ENCODE measurements at regions not wholly inside any gene's neighbourhood (a gene's known extent, or its start where the extent isn't known, plus 50 kb on each side); places are given as distances from the start of the nearest gene placed in this dataset.

- no peak for DNase-seq
These were observed 194.5 kb upstream of the JAG1 start for GRCh38 chr20:10868299-10868698.

DNA sequence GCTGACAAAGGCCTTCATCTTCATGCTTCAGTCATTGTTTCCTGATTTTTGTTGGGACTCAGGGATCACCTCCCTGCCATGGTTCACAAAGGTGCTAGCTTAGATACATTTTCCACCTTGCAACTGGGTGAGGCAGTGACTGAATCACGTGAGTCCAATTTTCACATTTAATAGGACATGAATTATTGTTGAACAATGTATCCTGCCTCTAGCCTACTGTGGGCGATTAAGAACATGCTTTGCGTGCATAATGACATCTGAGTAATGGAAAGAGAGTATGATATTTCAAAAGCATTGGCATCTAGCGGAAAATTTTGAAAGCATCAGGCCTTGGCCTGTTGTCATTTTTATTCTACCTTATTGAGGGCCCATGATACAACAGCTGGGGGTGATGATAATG, 199.2 kb upstream of the JAG1 start:
- DNase-seq = no peak

DNA sequence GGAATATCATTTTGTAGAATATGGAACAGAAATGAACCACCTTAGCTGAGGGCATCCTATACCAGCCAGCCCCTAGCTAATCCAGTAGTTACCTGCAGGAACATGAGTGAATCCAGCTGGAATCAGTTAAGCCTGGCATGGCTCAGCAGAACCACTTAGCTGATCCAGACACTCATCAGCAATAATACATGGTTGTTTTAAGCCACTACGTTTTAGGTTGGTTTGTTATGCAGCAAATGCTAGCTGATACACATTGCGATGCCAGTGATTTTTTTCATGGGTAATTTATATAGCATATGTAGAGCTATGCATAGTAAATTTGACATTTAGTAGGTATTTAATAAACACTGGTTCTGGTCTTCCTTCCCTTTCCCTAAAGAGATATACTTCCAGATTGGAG, 201.9 kb upstream of the JAG1 start:
- DNase-seq = no peak

GRCh38 chr20:10876558-10876957, 202.8 kb upstream of the JAG1 start:
- DNase-seq = no peak

- no peak for DNase-seq
These were observed 203.5 kb upstream of the JAG1 start for GRCh38 chr20:10877342-10877741.

GRCh38 chr20:10883166-10883565, 209.4 kb upstream of the JAG1 start:
- DNase-seq = no peak

GRCh38 chr20:10893321-10893720, 219.5 kb upstream of the JAG1 start:
- DNase-seq = no peak

DNA sequence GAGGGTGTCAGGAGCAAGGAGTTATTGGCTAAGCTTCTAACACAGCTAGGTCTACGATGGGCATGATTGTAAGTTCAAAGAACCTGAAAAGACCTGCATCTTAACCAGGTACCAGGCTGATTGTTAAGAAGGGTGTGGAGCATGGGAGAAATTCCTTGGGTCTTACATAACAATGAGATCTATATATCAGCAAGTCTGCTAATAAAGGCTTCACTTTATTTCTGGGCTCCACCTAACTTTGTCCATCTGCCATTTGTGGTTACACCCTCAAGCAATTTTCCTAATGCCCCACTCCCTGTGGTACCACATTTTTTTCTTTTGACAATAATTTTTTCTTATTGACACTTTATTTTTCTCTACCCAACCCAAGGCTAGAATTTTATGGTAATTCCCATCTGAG, 223.5 kb upstream of the JAG1 start:
- no peak for DNase-seq

DNA sequence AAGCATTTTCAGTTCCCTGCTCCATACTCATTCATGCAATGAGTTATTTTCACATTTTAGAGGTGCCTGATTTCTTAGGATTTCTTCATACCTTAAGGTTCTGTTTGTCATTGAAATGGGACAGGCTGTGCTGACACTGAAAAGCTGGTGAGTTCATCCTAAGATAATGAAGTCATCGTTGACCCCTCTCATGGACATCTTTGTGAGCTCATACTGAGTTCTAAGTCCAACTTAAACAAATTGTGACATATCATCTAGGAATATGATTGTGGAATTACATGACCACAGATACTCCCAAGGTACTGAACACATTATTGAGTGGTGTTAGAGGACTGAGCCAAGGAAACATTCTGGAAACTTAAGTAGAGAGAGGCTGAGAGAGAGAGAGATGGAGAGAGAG, 224.8 kb upstream of the JAG1 start:
- no peak for DNase-seq

DNA sequence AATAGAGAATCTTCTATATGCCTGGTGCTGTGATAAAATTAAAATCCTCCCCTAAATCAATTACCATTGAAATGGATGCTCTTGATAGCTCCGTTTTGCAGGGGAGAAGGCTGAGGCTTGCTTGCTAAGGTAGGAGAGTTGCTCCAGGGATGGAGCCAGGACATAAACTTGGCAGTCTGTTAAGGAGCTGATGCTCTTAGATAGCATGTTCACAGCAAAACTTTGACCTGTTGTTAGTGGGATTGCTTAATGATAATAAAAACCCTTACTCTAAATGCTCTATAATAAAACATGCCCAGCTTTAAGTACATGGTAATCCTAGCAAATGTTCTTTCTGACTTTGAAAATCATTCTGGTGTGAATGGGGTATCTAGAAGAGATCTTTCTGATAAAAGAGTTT, 228.4 kb upstream of the JAG1 start:
- no peak for DNase-seq

GRCh38 chr20:10902576-10903282, 228.9 kb upstream of the JAG1 start:
- DNase-seq = no peak

DNA sequence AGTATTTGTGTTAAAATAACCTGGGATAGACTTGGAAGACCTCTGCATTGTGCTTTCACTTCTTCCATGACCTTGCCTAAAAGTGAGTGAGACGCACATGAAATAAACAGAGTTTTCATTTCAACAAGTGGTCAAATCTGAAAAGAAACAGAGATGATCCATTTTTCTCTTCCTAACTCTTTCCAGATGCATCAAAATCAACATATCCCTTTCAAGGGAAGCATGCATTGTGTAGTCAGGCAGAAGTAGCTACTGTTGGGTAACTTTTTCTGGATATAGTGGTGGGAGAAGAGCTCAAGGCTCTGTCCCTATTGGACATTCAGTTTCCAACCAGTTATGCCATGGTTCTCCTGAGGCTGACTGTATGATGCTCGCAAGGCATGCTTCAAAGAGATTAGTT, 233.0 kb upstream of the JAG1 start:
- DNase-seq = no peak

- DNase-seq = no peak
These were observed 236.0 kb upstream of the JAG1 start for GRCh38 chr20:10909803-10910202.

DNA sequence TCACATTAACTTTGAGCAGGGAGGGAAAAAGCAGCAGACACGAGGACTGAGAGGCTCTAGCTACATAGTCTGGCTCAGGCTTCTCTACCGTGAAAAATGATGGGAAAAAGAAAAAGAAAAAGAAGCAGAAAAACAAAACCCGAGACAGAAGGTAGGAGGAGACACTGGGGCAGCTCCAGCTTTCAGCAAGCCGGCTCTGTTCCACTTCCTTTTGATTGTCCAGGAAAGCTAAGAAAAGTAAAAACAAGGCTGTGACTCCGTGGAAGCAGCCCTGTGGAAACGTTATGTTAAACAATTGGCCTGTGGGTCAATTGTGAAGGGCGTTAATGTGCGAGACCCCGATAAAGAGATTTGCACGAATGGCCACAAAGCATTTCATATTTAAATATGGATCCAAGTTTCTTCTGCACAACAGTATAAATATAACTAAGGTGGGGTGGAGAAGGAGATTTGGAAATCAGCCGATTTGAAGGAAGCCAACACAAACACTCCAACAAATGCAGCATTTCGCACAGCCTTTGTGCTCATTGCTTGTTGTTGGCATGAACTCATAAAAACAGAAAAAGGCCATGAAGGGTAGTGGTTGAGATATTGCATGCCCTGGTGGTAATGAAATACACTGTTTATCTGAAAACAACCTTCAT, 236.9 kb upstream of the JAG1 start:
- DNase-seq = no peak

DNA sequence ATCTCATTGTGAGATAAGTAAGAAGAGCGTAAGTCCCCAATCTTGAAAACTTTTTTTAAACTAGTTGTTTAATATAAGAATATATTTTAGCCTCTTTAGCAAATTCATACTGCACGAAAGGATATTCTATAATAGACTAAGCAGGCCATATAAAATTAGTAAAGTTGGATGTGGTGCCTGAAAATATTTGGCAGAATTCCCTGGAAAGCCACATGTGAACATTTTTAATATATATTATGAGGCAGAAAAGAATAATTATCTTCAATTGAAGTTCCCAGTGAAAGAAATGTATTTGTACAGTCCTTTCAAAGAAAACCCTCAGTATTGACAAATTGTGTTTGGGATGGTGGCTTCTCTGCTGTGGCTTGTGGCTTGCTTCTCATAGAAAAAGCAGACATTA, 237.5 kb upstream of the JAG1 start:
- DNase-seq = no peak

DNA sequence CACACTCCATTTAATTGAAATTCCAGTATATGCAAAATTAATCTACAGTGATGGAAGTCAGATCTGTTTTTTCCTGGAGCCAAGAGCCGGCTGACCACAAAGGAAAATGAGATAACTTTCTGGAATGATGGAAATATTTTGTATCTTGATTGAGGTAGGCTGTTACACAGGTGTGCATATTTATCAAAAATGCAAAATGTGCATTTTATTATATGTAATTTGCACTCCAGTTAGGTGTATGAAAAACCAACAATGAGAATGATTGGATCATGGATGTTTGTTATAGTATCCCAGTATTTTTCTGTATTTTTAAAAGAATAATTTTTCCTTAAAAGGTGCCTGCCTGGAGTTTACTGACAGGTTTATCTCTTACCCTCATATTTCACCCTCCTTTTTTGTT, 242.0 kb upstream of the JAG1 start:
- no peak for DNase-seq

DNA sequence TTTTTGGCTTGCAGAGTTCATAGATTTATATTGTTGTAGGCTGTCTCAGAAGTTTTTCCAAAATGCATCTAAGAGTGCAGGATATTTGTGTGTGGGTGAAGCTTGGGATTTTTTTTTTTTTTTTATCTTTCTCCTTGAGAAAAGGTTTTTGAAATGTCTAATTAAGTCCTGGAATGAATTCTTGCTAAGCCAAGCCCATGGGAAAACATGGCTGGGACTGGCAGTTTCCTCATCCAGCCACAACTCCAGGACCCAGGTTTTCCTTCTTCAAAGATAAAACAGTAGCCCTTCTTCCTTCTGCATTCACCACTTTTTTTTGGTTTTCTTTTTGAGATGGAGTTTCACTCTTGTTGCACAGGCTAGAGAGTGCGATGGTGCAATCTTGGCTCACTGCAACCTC, 242.5 kb upstream of the JAG1 start:
- DNase-seq = no peak

DNA sequence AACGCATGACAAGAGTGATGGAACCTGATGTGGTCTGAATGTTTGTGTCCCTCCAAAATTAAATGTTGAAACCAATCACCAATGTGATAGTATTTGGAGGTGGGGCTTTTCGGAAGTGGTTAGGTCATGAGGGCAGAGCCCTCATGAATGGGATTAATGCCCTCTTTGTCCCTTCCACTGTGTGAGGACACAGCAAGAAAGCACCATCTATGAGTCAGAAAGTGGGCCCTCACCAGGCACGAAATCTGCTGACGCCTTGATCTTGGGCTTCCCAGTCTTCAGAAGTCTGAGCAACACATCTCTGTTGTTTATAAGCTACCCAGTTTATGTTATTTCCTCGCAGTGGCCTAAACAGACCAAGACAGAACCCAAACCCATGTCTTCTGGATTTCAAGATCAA, 244.0 kb upstream of the JAG1 start:
- DNase-seq = no peak

GRCh38 chr20:10919396-10920140, 245.8 kb upstream of the JAG1 start:
- DNase-seq = no peak

GRCh38 chr20:10920396-10920795, 246.6 kb upstream of the JAG1 start:
- no peak for DNase-seq

- DNase-seq = no peak
These were observed 247.8 kb upstream of the JAG1 start for GRCh38 chr20:10921491-10922010.

- DNase-seq = no peak
These were observed 248.7 kb upstream of the JAG1 start for GRCh38 chr20:10922506-10922905.

- DNase-seq = no peak
These were observed 249.1 kb upstream of the JAG1 start for GRCh38 chr20:10922941-10923340.

DNA sequence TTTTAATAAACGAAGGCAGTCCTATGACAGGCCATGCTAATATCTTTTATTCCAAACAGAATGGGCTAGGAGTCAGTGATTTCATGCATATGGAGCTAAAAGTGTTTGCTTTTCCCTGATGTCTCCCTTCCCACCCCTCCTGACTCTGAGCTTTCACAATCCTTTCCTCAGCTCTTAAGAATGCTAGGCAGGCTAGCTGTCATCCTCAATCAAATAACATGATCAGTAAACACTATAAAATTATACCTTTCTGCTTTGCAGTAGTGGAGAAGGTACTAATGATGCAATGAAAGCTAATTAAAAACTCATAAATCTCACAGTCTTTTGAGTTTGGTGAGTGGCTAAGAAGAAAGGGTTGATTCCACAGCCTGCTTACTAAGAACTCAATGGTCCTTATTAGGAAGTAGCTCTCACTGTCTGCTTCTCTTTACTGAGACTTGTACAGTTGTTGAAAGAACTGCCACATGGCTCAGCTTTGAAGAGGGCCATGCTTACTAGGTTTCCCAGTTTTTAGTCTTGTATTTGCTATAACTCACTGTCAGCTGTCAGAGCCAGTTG, 250.9 kb upstream of the JAG1 start:
- DNase-seq = no peak
